ENCODE measurements at regions not wholly inside any gene's neighbourhood (a gene's known extent, or its start where the extent isn't known, plus 50 kb on each side); places are given as distances from the start of the nearest gene placed in this dataset.

GRCh38 chr6:14425805-14426204 is 308.2 kb downstream of the CD83 start:
- no peak for DNase-seq (ENCODE audit: low read depth)
- H3K36me3 ChIP-seq (ENCODE audit: control insufficient read depth, insufficient read depth, low read length), result no peaks in the 10 kb centered on the region
- H3K27me3 ChIP-seq (ENCODE audit: control insufficient read depth, insufficient read depth, low read length), result no peaks in the 10 kb centered on the region
- TF ChIP-seq, protein P1, sequence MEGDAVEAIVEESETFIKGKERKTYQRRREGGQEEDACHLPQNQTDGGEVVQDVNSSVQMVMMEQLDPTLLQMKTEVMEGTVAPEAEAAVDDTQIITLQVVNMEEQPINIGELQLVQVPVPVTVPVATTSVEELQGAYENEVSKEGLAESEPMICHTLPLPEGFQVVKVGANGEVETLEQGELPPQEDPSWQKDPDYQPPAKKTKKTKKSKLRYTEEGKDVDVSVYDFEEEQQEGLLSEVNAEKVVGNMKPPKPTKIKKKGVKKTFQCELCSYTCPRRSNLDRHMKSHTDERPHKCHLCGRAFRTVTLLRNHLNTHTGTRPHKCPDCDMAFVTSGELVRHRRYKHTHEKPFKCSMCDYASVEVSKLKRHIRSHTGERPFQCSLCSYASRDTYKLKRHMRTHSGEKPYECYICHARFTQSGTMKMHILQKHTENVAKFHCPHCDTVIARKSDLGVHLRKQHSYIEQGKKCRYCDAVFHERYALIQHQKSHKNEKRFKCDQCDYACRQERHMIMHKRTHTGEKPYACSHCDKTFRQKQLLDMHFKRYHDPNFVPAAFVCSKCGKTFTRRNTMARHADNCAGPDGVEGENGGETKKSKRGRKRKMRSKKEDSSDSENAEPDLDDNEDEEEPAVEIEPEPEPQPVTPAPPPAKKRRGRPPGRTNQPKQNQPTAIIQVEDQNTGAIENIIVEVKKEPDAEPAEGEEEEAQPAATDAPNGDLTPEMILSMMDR (IDR thresholded peaks at IDR 0.05; ENCODE audit: insufficient read depth, low read length, poor library complexity, severe bottlenecking), result no peak
- no peak overlapping the region for H3K4me3 ChIP-seq (ENCODE audit: low read depth, low read length)

- TF ChIP-seq, protein P1 (IDR thresholded peaks at IDR 0.05; ENCODE audit: insufficient read depth, low read length, poor library complexity, severe bottlenecking), result no peak
- no peaks in the 10 kb centered on the region for H3K27me3 ChIP-seq (ENCODE audit: control insufficient read depth, insufficient read depth, low read length)
- DNase-seq (ENCODE audit: low read depth), result no peak
- H3K4me3 ChIP-seq (ENCODE audit: low read depth, low read length), result no peak overlapping the region
- H3K36me3 ChIP-seq (ENCODE audit: control insufficient read depth, insufficient read depth, low read length), result no peaks in the 10 kb centered on the region
These were observed 308.7 kb downstream of the CD83 start for GRCh38 chr6:14426281-14426680.

- no peak for DNase-seq (ENCODE audit: low read depth)
- Histone ChIP-seq H3K27me3 (ENCODE audit: control insufficient read depth, insufficient read depth, low read length) (no peaks in the 10 kb centered on the region), H3K36me3 (ENCODE audit: control insufficient read depth, insufficient read depth, low read length) (no peaks in the 10 kb centered on the region), H3K4me3 (ENCODE audit: low read depth, low read length) (no peak overlapping the region)
- TF ChIP-seq, protein P1 (IDR thresholded peaks at IDR 0.05; ENCODE audit: insufficient read depth, low read length, poor library complexity, severe bottlenecking), result no peak
These were observed 310.7 kb downstream of the CD83 start for GRCh38 chr6:14428269-14428668.

- TF ChIP-seq, protein P1 (IDR thresholded peaks at IDR 0.05; ENCODE audit: insufficient read depth, low read length, poor library complexity, severe bottlenecking), result no peak
- DNase-seq (ENCODE audit: low read depth), result no peak
- H3K36me3 ChIP-seq (ENCODE audit: control insufficient read depth, insufficient read depth, low read length), result no peaks in the 10 kb centered on the region
- H3K4me3 ChIP-seq (ENCODE audit: low read depth, low read length), result no peak overlapping the region
- no peaks in the 10 kb centered on the region for H3K27me3 ChIP-seq (ENCODE audit: control insufficient read depth, insufficient read depth, low read length)
These were observed 311.8 kb downstream of the CD83 start for GRCh38 chr6:14429396-14429795.

- TF ChIP-seq, protein P1 (IDR thresholded peaks at IDR 0.05; ENCODE audit: insufficient read depth, low read length, poor library complexity, severe bottlenecking), result no peak
- no peaks in the 10 kb centered on the region for H3K27me3 ChIP-seq (ENCODE audit: control insufficient read depth, insufficient read depth, low read length)
- DNase-seq (ENCODE audit: low read depth), result no peak
- no peaks in the 10 kb centered on the region for H3K36me3 ChIP-seq (ENCODE audit: control insufficient read depth, insufficient read depth, low read length)
- no peak overlapping the region for H3K4me3 ChIP-seq (ENCODE audit: low read depth, low read length)
These were observed 312.6 kb downstream of the CD83 start for GRCh38 chr6:14430218-14430617.
